Limb (tissue), 2 donors: ENCODE measurements at regions not wholly inside any gene's neighbourhood (a gene's known extent, or its start where the extent isn't known, plus 50 kb on each side); places are given as distances from the start of the nearest gene placed in this dataset.
"Not testable (repeated sequence)": the region's sequence is repeated elsewhere in the genome, so short reads cannot be mapped to it uniquely, and the experiment has no call there.

Source experiments
- DNase-seq, 2 donors: peaks; one replicate each; pipeline ENCODE4 v3.0.0-alpha.2; 2016; ENCODE audit errors: extremely low spot score in 2 of 2

DNA sequence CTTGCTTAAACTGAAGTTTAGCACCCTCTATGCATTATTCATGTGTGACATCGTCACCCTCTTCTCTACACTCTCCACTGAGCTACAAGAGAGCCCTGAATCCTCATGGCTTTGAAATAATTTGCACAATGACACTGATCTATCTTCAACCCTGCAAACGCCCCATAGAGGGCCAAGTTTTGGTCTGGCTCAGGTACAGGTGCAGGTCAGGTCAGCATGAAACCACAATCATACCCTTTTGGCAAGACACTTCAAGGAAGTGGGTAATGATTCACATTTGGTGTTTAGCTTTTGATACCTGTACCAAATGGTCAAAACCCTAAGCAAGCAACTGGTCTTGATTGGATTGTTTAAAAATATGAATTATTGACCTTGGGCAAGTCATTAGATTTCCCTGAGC is 122.2 kb upstream of the CADM1 start:
- no peak for DNase-seq

GRCh38 chr11:115625502-115625901 is 121.3 kb upstream of the CADM1 start:
- DNase-seq, result no peak

DNA sequence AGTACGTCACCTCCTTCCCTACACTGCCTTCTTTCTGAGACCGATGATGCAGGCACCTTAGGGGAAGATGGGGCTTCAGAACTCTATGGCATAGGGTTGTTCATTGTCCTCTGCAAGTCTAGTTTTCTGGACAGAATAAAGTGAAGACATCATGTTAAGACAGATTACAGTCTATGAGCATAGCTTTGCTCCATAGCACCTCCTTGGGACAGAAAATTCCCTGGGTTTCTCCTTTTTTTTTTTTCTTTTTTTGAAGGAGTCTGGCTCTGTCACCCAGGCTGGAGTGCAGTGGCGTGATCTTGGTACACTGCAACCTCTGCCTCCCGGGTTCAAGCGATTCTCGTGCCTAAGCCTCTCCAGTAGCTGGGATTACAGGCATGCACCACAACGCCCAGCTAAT is 119.8 kb upstream of the CADM1 start:
- DNase-seq, result no peak

DNA sequence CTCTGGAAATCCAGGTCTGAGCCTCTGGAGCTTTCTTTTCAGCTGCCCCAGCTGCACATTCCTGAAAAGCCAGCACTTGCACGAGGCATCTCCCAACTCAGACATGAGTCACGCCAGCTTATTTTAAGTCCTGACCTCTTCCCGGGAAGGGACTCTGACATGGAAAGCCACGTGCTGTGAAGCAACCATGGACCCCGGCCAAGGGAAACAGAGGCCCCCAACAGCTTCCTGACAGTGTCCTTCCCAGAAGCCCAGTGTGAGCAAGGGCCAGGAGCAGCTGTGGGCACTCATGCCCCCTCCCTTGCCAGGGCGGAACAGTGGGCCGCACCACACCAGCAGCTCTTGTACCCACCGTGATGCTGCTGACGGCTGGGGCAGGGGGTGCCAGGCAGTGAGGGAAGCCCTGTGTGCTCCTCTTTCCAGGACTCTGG is 118.8 kb upstream of the CADM1 start:
- DNase-seq, result peak; percentile 76 to 87

GRCh38 chr11:115618428-115618827 is 114.2 kb upstream of the CADM1 start:
- no peak for DNase-seq

GRCh38 chr11:115617767-115618166 is 113.6 kb upstream of the CADM1 start:
- no peak for DNase-seq

DNA sequence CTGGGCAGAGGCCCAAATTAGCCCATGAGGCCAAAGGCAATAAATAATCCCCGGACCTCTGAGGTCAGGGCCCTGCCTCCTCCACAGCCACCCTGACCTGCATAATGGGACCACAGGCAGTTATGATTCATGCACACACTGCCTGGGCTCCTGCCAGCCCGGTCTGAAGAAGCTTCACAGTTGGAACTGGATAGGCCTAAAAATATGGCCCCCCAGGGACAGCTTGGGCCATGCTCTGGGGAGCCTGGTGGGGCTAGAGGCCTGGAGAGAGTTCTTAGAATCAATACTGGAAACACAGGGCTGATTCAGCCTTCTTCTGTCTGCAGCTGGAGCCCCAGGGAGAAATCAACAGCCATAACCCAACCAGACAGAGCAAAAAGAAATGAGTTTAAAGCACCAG is 112.8 kb upstream of the CADM1 start:
- DNase-seq, result no peak

- DNase-seq, result no peak
Observed at GRCh38 chr11:115613986-115614632, 109.9 kb upstream of the CADM1 start.

DNA sequence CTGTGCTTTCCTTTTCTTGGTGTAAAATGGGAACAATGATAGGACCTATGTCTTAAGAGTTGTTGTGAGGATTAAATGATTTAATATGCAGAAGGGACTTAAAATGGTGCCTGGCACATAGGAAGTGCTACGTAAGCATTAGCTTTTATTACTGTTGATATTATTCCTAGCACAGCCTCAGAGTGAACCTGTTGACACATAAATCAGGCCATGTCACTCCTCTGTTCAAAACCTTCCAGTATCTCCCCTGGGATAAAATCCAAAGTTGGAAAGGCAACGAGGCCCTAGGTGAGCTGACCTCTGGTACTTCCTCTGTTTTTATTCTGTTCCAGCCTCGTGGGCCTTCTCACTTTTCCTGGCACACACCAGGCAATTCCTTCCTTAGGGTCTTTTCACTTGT is 108.8 kb upstream of the CADM1 start:
- DNase-seq, result no peak

GRCh38 chr11:115612046-115612730 is 108.0 kb upstream of the CADM1 start:
- DNase-seq, result no peak

DNA sequence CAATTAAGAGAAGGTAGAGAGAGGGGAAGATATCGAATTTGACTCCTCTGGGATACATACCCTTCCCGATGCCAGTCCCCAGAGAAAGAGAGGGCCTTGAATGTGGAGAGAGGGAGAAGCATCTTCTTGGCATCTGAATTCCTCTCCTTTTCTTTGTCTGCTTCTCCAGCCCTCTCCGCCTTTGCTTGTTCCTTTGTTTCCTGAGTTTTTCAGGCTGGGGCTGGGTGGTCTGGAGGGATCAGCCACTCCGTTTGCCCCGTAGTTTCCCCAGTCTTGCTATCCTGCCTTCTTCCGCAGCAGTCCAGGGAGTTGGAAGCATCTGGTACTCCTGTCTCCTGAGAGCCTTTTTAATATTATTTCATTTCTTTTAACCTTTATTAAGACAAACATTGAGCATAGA is 107.1 kb upstream of the CADM1 start:
- DNase-seq, result no peak

DNA sequence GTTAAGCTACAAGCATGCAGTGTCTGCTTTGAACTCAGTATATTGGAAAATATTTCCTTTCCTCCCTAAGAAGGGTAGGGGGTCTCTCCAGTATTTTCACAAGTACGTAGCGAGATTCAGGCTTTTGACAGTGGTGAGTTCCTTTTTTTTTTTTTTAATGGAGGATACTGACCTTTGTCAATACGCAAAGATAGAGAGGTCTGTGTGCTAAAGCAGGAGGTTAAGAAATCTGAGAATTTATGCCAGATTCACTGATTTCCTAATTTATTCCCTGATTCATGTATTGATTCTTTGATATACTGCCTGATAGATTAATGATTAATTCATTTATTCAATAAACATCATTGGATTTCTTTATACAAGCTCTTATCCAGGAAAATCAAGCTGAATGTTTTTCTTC is 106.7 kb upstream of the CADM1 start:
- no peak for DNase-seq

DNA sequence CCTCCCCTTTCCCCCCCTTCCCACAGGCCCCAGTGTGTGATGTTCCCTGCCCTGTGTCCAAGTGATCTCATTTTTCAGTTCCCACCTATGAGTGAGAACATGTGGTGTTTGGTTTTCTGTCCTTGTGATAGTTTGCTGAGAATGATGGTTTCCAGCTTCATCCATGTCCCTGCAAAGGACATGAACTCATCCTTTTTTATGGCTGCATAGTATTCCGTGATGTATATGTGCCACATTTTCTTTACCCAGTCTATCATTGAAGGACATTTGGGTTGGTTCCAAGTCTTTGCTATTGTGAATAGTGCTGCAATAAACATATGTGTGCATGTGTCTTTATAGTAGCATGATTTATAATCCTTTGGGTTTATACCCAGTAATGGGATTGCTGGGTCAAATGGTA is 106.0 kb upstream of the CADM1 start:
- DNase-seq, result not testable (repeated sequence)

DNA sequence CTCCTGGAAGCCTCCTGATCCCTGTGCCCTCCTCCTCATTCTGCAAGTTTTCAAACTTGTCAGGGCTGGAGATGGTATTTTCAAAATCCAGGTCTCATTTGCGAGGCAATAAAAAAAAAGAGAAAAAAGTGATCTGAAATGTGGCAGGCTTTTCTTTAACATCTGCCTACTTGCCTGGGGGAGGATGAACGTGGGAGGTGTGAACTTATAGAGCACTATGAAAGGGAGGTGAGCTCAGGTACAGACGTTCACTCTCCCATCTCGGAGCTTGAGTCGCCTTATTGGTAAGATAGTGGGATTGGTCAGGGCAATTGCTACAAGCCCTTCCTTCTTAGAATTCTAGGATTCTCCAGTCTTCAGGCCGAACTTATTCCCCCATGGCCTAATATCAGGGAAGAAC is 104.8 kb upstream of the CADM1 start:
- DNase-seq, result no peak

DNA sequence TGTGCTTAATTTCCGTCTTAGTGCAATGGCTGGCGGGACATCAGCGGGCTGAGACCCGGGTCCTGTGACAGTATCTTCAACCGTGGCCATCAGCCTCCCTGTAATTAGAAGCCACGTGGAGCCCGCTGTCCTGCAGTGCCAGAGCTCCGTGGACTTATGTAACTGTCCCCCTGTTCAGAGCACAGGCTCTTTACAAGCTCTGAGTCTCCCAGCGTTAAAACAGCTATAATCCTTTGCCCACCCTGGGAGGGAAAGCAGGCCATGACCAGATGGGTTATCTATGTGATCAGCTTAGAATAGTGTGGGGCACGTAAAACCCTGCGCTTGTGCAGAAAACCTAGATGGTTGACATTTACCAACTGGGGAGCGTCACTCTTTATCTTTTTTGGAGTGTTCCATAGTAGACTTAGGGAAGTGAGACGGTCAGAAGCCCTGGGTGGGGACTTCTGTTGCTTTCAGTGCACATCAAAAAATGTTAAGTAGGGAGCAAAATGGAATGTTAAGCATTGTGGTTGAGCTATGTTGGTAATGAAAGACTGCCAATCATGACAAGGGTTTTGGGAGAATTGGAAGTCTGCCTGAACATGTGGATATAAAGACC is 103.5 kb upstream of the CADM1 start:
- no peak for DNase-seq

DNA sequence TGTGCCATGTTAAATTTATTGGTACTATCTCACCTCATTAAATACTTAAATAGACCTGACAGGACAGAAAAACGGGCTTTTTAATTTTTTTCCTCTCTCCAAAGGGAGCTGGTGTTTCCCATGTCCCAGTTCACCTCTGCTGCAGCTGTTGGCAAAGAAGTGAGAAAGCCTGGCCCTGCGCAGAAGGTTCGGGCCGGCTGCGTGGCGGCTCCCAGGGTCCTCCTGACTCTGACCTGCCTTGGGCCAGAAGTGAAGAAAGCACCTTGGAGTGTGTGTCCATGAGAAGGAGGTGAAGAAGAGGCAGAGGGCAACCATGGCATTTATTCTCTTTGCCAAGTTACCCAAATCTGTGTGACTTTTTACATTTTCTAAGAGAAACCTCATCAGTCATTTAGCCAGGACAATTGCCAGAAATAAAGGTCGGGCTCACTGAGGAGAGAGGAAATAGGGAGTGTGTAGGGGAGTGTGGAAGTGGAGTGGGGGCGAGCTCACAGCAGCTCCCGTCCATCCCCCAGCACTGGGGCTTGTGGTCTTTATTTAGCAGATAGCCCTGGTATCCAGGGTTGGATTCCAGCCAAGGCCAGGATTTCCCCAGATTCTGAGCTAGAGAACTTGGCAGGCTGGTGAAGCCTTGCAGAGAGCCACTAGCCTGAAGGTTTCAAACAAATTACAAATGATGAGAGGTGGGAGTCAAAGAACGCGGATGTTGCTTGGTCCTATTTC is 102.4 kb upstream of the CADM1 start:
- peak; percentile 44 to 60 for DNase-seq

- DNase-seq, result no peak
Observed at GRCh38 chr11:115605871-115606497, 101.8 kb upstream of the CADM1 start.

GRCh38 chr11:115605397-115605796 is 101.2 kb upstream of the CADM1 start:
- DNase-seq, result not testable (repeated sequence)

GRCh38 chr11:115599125-115599524 is 94.9 kb upstream of the CADM1 start:
- no peak for DNase-seq

DNA sequence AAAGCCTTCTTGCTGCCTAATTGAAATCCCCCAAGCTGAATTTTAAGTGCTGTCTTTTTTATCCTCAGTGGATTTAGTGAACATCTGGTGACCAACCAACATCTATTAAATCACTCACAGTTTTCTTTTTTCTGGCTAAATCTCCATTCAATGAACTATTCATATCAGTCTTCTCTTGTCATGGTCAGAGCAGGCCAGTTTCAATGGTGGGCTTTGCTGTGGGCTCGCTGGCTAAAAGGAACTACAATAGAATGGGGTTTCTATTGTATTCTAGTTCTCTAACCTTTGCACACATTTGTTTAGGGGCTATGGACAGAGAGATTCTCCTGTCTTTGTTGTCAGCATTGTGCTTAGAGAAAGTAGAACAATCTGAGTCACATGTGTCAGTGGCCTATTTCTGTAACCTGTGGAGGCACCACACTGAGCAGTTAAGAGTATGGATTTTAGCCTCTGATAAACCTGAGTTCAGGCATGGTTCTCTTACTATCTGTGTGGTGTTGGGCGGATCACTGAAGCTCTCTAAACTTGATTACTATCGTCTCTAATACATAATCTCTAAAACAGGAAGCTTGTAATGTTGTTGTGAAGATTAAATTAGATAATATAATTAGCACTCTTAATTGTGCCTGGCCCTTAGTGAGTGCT is 94.2 kb upstream of the CADM1 start:
- DNase-seq, result no peak

GRCh38 chr11:115591380-115591779 is 87.2 kb upstream of the CADM1 start:
- no peak for DNase-seq
